HepG2 (cell line): ENCODE measurements at regions not wholly inside any gene's neighbourhood (a gene's known extent, or its start where the extent isn't known, plus 50 kb on each side); places are given as distances from the start of the nearest gene placed in this dataset.

Source experiments
- CBX1 ChIP-seq: IDR thresholded peaks from one replicate; pipeline ENCODE4 v1.6.1; 2016; ENCODE audit warnings: antibody characterized with exemption, low read depth
- CEBPB ChIP-seq: IDR thresholded peaks from 2 replicates; pipeline ENCODE4 v1.6.1; 2011; ENCODE audit warnings: low read depth, low read length, improper control_type of control experiment, borderline replicate concordance
- CENPT ChIP-seq: sonication (generic); formaldehyde crosslinking; IDR thresholded peaks from 2 replicates; pipeline ENCODE4 v1.8.0; 2022; ENCODE audit warnings: low read depth, mild to moderate bottlenecking, moderate library complexity, missing genetic modification reagents
- CTCF ChIP-seq: sonication (generic); formaldehyde crosslinking; IDR thresholded peaks from 2 replicates; pipeline ENCODE4 v1.5.0; 2020; ENCODE audit warnings: mild to moderate bottlenecking, missing genetic modification reagents, moderate library complexity
- EZH2 ChIP-seq: conservative IDR thresholded peaks from 2 replicates; pipeline ENCODE4 v1.6.1; 2012; ENCODE audit warnings: mild to moderate bottlenecking, low read depth, low read length, moderate library complexity
- FOXM1 ChIP-seq: sonication (generic); formaldehyde crosslinking; IDR thresholded peaks from 2 replicates; pipeline ENCODE4 v1.5.0; 2020; ENCODE audit warnings: missing genetic modification reagents
- MAZ ChIP-seq, 2 experiments: sonication (generic) in 1 of 2; formaldehyde crosslinking in 1 of 2; IDR thresholded peaks; 2 replicates each; pipeline versions ENCODE4 v1.5.0 to v1.6.1; 2012 to 2020; ENCODE audit warnings: low read depth in 2 of 2, mild to moderate bottlenecking in 2 of 2, borderline replicate concordance in 1 of 2, improper control_type of control experiment in 1 of 2, low read length in 1 of 2, missing genetic modification reagents in 1 of 2, moderate library complexity in 1 of 2
- MYNN ChIP-seq: sonication (generic); formaldehyde crosslinking; IDR thresholded peaks from 2 replicates; pipeline ENCODE4 v1.4.0; 2020; ENCODE audit warnings: mild to moderate bottlenecking, low read depth, missing genetic modification reagents
- SIN3B ChIP-seq: fragments of 150-350 bp; IDR thresholded peaks from 2 replicates; pipeline ENCODE4 v1.6.1; 2014; ENCODE audit warnings: low read length
- ZNF672 ChIP-seq: sonication (generic); formaldehyde crosslinking; IDR thresholded peaks from 2 replicates; pipeline ENCODE4 v1.8.1; 2022; ENCODE audit warnings: missing genetic modification reagents

- TF ChIP-seq MAZ (IDR thresholded peaks at IDR 0.05; ENCODE audit: borderline replicate concordance, low read depth, low read length): no peak
- no peak for TF ChIP-seq MAZ (CRISPR knock-in tag; IDR thresholded peaks at IDR 0.05; ENCODE audit: low read depth)
- TF ChIP-seq CTCF (CRISPR knock-in tag): no peak
- no peak for TF ChIP-seq SIN3B
- TF ChIP-seq FOXM1 (CRISPR knock-in tag): no peak
- no peak for TF ChIP-seq CEBPB
- no peak for TF ChIP-seq CBX1
- no peak for TF ChIP-seq ZNF672 (CRISPR knock-in tag)
- TF ChIP-seq EZH2: no peak
- no peak for TF ChIP-seq MYNN (CRISPR knock-in tag)
- no peak for TF ChIP-seq CENPT
Observed at GRCh38 chr2:16420421-16420820, 245.2 kb downstream of the CYRIA start.
